ENCODE measurements at regions not wholly inside any gene's neighbourhood (a gene's known extent, or its start where the extent isn't known, plus 50 kb on each side); places are given as distances from the start of the nearest gene placed in this dataset.

DNA sequence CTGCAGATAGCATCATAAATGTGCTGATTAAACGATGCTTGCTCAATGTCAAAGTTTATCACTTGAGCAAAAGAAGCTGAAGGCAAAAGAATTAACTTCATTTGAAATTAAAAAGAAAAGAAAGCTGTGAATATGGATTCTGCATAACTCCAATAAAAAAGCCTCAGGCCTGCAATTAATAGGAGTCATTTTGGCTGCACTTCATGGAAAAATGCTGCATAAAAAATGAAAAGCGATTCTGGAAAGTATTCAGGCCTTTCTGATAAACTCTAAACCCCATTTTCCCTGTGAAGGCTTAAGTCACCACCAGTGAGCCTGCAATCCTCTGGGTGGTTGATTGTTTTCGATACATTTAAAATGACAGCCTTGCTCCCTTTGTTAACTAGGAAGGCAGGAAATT lies 1793.4 kb downstream of the SUCLG1 start:
- DNase-seq (ENCODE audit: low read depth) = no peak

DNA sequence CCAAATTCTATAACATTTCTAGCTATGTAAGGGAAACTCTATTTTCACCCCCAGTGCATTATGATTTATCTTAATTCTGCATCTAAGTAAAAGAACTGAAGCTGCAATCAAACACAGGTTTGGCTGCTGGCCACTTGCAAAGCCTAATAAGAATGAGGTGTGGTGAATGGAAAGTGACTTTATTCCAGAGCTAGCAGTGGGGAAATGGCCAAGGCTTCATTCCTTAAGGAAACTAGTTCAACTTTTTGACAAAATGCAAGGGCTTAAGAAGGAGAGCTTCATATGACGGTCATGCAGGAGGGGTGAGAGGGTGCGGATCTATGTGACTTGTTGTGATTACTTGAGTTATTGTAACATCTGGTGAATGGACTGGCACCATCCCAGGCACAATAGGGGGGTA lies 1802.0 kb downstream of the SUCLG1 start:
- DNase-seq (ENCODE audit: low read depth) = no peak

DNA sequence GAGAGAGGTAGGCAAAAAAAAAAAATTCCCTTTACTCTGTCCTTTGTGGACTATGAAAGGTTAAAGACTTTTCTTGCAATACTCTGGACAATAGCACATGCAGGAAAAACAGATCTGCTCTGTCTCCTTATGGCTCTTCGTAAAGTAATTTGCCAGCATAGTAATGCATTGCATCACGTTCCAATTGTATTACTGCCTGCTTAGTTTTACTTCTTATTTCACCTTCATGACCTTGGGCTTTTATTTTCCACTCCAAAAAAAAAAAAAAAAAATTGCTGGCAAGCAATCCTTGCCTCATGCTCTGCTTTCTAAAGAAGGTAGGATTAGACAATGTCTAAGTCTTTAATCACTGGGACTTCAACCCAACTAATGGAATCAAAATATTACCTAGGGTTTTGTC lies 1802.7 kb downstream of the SUCLG1 start:
- DNase-seq (ENCODE audit: low read depth) = no peak

DNA sequence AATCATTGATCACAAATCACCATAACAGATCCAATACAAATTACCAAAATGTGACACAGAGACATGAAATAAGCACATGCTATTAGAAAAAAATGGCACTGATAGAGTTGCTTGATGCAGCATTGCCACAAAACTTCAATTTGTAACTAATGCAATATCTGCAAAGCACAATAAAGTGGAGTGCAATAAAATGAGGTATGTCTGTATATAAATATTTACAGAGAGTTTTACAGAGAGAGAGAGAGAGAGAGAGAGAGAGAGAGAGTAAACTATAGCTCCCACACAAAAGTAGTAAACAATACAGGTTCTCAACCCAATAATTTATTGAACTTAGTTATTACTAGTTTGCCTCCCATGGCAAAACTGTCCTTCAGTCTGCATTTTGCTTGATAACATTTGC lies 1807.0 kb downstream of the SUCLG1 start:
- no peak for DNase-seq (ENCODE audit: low read depth)

DNA sequence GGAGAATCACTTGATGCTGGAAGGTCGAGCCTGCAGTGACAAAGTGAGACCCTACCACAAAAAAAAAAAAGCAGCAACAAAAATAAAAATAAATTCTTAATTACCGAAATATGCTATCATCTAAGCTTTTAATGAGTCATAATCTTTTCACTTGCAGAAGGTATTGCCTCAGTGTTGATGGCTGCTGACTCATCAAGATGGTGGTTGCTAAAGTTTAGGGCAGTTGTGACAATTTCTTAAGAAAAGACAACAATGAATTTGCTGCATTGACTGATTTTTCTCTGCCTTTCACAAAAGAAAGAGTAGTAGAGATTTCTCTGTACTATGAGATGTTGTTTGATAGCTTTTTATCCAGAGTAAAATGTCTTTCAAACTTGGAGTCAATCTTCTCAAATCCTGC lies 1809.0 kb downstream of the SUCLG1 start:
- no peak for DNase-seq (ENCODE audit: low read depth)

DNA sequence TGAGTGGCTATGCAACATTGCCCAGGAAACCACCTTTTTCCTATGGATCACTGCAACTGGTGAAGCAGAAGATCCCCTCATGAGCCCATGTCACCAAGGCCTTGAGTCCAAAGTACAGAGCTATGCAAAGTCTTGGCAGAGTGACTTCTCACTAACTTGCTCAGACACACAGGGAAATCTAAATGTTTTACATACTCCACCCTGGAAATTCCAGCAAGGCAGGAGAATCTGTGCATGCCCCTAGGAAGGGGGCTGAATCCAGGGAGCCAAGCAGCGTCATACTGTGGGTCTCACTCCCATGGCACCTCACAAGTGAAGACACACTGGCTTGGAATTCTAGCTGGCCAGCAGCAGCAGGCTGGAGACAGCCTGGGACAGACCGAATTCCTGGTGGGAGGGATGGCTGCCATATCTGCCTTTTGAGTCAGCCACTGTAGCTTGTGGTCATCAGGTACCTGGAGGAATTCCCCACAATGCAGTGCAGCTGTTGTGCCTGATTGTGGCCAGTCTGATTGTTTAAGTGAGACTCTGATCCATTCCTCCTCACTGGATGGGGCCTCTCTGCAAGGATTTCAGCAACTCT lies 1817.4 kb downstream of the SUCLG1 start:
- no peak for DNase-seq (ENCODE audit: low read depth)

DNA sequence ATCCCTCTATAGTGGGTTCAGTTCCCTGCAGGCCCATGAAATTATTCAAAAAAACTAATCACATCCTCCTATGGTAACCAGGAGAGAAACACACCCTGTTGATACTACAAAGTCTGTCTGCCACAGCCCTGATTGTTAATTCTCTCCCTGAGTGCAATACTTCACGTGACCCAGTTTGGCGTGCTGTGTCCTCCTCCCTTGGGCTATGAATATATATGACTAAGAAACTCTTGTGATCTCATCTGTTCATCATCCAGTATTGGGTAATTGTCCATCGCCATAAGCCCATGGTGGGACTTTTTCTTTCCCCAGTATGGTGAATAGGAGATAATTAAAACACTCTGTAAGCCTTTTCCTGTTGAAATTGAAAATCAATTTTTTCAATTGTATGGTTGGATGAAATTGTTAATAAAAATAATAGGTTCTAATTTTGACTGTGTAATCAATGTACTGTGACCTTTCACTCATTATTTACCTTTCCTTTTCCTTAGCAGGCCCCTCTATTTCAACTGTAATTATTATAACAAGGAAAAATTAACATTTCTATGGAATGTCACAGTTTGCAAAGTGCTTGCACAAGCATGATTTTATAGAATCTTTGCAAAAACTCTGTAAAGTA lies 1822.6 kb downstream of the SUCLG1 start:
- DNase-seq (ENCODE audit: low read depth) = no peak

DNA sequence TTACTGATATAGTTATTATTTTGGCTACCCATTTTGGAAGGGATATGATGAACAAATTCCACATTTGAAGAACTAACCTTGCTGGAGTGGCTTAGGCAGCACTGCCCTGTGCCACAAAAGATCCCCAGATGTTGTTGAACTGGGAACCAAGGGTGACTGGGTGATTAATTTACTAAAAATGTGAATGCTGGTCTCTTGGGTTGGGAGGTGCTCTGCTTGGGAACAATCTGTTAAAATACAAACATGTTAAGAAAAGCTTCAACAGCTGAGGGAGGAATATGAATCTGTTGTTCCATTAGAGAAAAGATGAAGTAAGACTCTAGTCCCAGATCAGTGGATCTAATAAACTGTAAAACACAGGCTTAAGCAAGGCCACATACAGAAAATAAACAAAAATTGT lies 1860.1 kb downstream of the SUCLG1 start:
- no peak for DNase-seq (ENCODE audit: low read depth)

DNA sequence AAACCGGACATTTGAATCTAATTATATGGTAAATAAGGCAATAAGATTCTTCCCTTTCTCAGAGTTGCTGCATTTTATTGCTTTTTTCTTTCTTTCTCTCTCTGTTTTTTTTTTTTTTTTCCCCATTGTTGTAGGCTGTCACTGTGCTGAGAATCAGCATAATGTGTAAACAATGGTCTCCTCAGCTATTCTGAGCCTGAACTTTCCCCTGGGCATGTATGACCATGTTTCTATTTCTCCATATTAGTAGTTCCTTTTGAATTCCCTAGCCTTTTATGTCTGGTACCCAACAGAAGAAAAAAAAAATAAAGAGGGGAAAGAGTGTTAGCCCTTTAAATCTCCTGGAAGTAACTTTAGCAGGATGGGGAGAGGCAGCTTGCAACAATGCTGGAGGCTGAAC lies 1862.5 kb downstream of the SUCLG1 start:
- DNase-seq (ENCODE audit: low read depth) = no peak

DNA sequence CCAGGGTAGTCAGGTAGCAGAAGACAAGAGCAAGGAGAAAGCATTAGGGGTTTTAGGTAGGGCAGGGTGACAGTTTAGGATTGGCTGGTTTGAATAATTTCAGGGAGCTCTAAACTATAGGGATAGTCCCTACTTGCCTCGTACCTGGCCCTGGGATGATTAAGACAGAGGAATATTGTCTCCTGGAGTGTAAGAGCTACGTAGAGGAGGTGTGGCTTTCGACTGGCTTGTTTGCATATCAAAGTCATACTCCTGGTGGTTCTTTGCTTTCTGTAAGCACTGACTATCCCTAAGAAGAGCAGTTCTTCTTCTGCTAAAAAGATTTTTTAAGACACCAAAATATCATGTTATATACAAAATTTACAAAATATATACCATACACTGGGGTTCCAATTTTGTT lies 1867.4 kb downstream of the SUCLG1 start:
- no peak for DNase-seq (ENCODE audit: low read depth)

DNA sequence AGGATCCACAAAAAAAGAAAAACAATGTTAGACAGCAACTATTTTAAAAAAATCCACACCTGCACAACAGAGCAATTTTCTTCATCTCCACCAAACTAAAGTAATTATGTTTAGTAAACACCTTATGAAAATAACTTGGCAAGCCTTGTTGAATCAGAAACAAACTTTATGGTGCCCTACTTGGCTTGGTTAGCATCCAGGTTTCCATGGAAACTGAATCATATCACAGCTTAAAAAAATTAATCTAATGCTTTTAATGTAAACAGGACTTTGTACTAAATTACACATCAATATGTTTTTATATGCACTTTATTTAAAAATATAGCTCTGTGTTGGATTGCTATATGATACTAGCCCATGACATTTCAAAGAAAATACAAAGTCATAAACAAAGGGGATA lies 1882.4 kb downstream of the SUCLG1 start:
- no peak for DNase-seq (ENCODE audit: low read depth)

DNA sequence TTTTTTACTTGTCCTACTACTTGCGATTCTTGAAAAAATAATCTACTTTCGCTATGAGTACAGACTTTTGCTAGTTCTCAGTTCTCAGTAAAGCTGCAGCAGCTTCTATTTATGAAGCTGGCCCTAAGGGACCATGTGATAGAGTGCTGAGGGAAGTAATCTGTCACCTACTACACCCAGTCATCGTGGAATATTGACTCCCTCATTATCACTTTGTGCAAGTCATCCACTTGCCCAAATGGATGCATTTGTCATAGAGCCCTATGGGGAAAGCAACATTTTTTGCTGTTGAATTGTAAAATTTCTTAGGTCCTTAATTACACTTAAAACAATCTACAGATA lies 1919.8 kb downstream of the SUCLG1 start:
- DNase-seq (ENCODE audit: low read depth) = no peak

DNA sequence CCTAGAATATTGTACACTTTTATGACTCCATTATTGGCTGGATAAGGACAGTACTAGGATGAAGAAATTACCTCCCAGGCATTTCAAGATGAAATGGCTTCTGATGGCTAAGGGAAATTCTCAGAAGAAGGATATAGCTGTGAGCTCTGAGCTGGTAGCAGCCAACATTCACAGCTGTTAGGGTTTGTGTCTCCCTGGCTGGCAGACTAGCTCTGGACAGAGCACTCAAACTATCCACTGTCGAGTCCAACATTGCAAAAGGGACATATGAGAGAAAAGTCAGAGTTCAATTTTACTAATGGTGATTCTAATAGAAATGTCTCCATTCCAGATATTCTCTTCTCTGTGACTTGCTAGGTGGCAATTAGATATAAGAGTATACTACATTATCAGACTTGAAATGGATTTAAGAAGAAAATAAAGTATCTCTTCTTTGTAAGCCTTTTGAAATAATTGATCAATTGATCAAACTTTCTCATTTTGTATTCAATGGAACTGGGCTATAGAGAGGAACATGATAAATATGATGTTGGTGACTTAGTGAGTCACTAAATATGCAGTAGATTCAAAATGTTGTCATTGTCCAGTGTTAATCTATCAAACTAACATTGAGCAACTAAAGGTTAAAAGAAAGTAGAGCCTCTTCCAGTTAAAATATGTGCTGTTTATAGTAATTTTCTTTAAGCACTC lies 1920.3 kb downstream of the SUCLG1 start:
- no peak for DNase-seq (ENCODE audit: low read depth)

DNA sequence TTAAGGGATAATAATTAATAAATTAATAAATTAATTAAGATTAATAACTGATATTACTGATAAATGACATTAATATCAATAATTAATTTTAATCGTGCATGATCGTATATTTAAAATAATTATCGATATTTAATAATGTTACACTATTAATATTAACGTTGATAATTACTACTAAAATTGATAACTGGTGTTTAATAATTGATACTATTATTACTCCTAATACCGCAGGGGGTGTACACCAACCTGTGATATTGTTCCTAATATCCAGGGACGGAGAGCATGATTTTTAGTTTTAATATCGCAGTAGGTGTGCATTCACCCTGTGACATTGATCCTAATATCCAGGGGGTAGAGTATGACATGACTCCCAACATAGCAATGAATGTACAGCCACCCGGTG lies 1930.8 kb downstream of the SUCLG1 start:
- DNase-seq (ENCODE audit: low read depth) = no peak

DNA sequence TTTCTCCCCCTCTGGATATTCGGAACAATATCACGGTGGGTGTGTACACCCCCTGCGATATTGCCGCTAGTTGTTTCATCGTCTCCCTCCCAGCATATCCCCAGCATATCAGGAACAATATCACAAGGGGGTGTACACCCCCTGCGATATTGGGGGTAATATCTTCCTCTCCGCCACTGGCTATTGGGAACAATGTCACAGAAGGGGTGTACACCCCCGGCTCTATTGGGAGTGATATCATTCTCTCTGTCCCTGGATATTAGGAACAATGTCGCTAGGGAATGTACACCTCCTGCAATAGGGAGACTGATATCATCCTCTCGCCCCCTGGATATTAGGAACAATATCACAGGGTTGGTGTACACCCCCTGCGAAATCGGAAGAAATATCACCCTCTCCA lies 1932.0 kb downstream of the SUCLG1 start:
- no peak for DNase-seq (ENCODE audit: low read depth)

DNA sequence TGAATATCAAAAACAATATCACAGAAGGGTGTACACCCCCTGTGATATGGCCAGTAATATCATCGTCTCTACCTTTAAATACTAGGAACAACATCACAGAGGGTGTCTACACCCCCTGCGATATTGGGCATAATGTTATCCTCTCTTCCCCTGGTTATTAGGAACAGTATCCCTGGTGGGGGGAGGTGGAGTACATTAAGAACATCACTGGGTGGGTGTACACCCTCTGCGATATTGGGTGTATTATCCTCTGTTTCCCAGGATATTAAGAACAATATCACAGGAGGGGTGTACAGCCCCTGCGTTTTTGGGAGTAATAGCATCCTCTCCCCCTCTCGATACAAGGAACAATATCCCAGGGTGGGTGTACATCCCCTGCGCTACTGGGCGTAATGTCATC lies 1932.8 kb downstream of the SUCLG1 start:
- no peak for DNase-seq (ENCODE audit: low read depth)

DNA sequence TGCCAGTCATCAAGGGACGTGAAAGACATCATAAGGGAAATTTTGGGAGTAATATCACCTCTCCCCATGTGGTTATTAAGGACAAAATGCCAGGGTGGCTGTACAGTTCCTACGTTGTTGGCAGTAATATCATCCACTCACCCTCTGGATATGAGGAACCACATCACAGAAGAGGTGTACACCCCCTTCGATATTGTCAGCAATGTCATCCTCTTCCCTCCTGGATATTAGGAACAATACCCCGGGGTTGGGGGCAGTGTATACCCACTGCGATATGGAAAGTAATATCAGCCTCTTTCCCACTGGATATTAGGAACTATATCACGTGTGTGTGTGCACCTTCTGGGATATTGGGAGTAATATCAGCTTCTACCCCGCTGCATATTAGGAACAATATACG lies 1933.3 kb downstream of the SUCLG1 start:
- DNase-seq (ENCODE audit: low read depth) = no peak

DNA sequence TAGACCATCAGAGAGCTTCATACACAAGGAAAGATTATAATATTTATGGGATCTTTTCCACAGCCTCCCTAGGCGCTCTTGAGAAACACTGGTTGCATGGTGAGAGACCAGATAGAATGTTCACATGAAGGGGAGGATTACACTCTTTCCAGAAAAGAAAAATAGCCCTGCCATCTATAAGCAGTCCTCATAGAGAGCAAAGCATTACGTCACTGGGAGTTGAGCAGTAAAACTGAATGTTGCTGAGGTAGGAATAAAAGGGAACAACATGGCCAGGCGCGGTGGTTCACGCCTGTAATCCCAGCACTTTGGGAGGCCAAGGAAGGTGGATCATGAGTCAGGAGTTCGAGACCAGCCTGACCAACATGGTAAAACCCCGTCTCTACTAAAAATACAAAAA lies 1934.3 kb downstream of the SUCLG1 start:
- DNase-seq (ENCODE audit: low read depth) = no peak

DNA sequence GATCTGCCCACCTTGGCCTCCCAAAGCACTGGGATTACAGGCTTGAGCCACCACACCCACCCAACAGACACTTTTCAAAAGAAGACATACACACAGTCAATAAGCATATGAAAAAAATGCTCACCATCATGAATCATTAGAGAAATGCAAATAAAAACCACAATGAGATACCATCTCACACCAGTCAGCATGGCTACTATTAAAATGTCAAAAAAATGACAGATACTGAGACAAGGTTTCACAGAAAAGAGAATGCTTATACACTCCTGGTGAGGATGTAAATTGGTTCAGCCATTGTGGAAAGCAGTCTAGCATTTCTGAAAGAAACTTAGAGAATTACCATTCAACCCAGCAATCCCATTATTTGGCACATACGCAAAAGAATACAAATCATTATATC lies 1947.2 kb downstream of the SUCLG1 start:
- DNase-seq (ENCODE audit: low read depth) = no peak

DNA sequence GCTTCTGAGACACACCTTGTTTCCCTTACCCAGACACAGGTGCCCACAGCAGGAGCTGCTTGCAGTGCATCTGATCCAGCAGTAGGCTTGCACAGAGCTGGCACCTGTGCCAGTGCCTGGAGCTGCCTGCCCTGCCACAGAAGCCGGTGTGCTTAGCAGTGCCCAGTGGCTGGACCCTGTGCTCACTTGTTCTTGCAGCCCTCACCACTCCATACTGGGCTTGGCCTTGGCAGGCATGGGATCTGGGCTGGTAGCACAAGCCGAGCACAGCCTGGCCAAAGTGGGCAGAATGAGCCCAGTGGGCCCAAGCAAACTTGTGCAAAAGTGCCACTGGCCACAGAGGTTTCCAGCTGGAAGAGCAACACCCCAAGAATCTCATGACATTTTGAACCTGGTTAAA lies 1950.4 kb downstream of the SUCLG1 start:
- no peak for DNase-seq (ENCODE audit: low read depth)

DNA sequence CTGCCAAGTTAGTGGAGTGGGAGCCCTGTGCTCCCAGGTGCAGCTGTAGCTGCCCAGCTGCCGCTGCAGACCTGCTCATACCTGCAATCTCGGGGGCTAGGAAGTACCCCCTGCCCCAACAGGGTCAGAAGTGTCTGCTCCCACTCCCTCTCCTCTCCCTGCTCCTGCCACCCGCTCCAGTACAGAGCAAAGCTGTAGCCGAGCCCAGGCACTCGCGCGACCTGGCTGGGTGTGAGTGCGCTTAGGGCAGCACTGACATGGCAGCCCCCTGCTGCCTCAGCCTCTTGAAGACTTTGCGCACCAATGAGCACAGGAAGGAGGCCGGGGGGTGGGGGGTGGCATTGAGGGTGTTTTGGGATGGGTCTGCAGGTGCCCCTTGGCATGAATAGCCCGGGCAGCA lies 1951.4 kb downstream of the SUCLG1 start:
- DNase-seq (ENCODE audit: low read depth) = no peak

DNA sequence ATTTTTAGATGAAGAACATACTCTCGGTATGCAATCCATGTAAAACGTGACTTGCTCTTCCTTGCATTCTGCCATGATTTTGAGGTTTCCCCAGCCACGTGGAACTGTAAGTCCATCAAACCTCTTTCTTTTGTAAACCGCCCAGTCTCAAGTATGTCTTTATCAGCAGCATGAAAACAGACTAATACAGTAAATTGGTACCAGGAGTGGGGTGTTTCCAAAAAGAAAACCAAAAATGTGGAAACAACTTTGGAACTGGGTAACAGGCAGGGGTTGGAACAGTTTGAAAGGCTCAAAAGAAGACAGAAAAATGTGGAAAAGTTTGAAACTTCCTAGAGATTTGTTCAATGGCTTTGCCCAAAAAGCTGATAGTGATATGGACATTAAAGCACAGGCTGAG lies 1957.9 kb downstream of the SUCLG1 start:
- no peak for DNase-seq (ENCODE audit: low read depth)

DNA sequence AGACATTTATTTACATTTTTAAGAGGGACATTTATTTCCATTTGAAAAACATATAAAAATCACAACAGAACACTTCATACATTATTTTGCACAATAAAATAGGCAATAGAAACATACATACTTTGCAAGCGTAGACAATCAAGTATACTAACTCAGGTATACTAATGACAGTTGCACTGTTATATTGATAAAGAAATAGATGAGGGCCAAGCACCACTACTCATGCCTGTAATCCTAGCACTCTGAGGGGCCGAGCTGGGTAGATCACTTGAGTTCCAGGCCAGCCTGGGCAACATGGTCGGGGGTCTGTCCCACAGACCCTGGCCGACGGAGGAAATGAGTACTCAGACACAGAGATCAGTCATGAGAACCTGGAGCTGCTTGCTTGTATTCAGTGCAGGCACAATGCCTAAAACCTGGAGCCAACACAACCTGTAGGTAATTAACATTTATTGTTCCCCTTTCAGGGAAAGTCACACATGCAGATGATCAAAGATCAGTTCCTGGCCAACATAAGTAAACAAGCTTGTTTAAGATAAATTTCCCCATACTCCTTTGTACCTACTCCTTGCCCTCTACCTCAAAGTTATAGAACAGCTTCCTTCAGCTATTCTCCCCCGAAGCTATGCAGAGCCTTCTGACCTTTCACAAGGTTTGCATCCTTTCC lies 1960.2 kb downstream of the SUCLG1 start:
- DNase-seq (ENCODE audit: low read depth) = no peak

DNA sequence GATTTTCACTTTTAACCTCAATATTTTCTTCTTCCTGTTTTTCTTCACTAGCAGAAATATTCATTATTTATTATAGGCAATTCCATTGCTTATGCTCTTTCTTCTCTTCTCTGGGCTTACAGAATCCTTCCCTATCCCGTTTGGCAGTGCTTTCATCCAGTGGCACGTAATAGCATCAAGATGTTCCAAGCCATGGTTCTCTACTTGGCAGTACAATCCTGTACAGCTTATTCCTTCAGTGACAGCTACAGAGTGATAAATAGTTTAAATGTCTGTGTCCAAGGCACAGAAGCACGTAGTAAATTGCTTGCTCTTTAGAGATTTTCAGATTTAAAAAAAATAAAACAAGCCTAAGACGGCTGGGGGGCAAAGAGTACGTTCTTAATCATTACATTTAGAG lies 1964.3 kb downstream of the SUCLG1 start:
- no peak for DNase-seq (ENCODE audit: low read depth)

Data from activated T-cell treated with anti-CD3 and anti-CD28 coated beads for 1 hour (primary cell).